ENCODE measurements at regions not wholly inside any gene's neighbourhood (a gene's known extent, or its start where the extent isn't known, plus 50 kb on each side); places are given as distances from the start of the nearest gene placed in this dataset.

DNA sequence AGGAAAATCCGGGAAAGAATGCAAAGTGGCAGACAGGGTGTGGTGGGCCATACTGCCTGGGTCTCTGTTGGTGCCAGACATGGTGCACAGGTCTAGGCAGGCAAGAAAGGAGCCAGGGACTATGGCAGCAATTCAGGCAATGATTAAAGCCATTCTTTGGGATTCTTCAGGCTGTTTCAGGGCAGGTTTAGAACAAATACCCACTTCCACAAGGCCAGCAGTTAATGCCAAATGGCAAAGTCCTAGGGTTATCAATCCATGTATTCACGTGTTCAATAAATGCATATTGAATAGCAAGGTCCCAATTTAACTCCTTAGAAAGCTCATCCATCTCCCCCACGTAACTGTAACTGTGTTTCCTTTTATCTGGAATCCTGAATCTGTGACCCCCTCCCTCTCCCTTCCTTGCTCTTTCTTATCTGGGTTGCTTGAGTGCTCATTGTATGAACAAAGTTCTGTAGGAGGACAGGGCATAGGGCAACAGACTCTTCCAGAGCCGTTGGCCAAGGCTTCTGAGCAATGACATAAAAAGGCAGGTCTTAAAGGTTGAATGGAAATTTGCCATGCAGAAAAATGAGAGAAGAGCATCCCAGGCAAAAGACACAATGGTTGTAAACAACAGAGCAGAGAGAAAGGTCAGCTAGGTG, 146.8 kb upstream of the KLHL29 start:
- Histone ChIP-seq H2AFZ (ENCODE audit: low read length) (no peak overlapping the region), H3K9ac (ENCODE audit: insufficient read depth, low read length) (no peak overlapping the region), H3K79me2 (ENCODE audit: control insufficient read depth, insufficient read depth, low read length) (no peaks in the 10 kb centered on the region), H3K27ac (ENCODE audit: insufficient read depth, low read length) (no peak overlapping the region), H3K4me3 (replicated peaks in 1 of 4; ENCODE audit: control extremely low read depth in 1 of 4, insufficient read depth in 1 of 4, low read depth in 3 of 4, low read length in 4 of 4) (no peak overlapping the region), H3K36me3 (ENCODE audit: control insufficient read depth, insufficient read depth, low read length) (no peaks in the 10 kb centered on the region), H3K4me2 (ENCODE audit: extremely low read depth, insufficient read depth, low read length) (no peak overlapping the region), H4K20me1 (ENCODE audit: control insufficient read depth, extremely low read depth, insufficient read depth, low read length) (no peaks in the 10 kb centered on the region), H3K4me1 (ENCODE audit: control insufficient read depth, extremely low read depth, insufficient read depth, low read length) (no peaks in the 10 kb centered on the region), H3K27me3 (ENCODE audit: control insufficient read depth, insufficient read depth, low read length) (no peaks in the 10 kb centered on the region), H3K9me3 (ENCODE audit: control insufficient read depth, insufficient read depth, low read depth, low read length) (no peaks in the 10 kb centered on the region)
- TF ChIP-seq, protein P1, sequence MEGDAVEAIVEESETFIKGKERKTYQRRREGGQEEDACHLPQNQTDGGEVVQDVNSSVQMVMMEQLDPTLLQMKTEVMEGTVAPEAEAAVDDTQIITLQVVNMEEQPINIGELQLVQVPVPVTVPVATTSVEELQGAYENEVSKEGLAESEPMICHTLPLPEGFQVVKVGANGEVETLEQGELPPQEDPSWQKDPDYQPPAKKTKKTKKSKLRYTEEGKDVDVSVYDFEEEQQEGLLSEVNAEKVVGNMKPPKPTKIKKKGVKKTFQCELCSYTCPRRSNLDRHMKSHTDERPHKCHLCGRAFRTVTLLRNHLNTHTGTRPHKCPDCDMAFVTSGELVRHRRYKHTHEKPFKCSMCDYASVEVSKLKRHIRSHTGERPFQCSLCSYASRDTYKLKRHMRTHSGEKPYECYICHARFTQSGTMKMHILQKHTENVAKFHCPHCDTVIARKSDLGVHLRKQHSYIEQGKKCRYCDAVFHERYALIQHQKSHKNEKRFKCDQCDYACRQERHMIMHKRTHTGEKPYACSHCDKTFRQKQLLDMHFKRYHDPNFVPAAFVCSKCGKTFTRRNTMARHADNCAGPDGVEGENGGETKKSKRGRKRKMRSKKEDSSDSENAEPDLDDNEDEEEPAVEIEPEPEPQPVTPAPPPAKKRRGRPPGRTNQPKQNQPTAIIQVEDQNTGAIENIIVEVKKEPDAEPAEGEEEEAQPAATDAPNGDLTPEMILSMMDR (conservative IDR thresholded peaks at IDR 0.05 in 1 of 2, IDR thresholded peaks at IDR 0.05 in 1 of 2; ENCODE audit: low read depth in 1 of 2, low read length in 2 of 2): no peak
- no peak for TF ChIP-seq EZH2 (IDR thresholded peaks at IDR 0.05; ENCODE audit: low read length, missing control alignments)
- no peak for DNase-seq (ENCODE audit: low read depth in 2 of 2)

DNA sequence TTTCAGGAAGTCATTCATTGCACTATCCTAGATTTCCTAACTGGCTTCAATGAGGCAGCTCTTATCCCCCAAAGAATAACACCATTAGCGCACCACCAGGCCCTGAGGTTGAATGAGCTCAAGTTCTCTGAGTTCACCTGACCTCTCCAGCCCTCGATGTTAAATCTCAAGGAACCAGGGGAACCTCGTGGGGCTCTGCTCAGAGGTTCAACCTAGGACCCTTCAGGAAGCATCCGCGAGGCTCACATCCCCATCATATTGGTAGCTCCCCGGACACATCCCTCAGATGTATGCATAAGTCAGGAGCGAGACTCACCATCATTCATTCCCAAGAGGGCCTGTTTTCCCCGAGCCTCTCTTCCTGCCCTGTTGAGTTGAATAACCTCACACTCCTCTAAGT, 145.6 kb upstream of the KLHL29 start:
- H3K4me3 ChIP-seq (replicated peaks in 1 of 4; ENCODE audit: control extremely low read depth in 1 of 4, insufficient read depth in 1 of 4, low read depth in 3 of 4, low read length in 4 of 4): no peak overlapping the region
- no peaks in the 10 kb centered on the region for H3K4me1 ChIP-seq (ENCODE audit: control insufficient read depth, extremely low read depth, insufficient read depth, low read length)
- H3K9ac ChIP-seq (ENCODE audit: insufficient read depth, low read length): no peak overlapping the region
- H3K36me3 ChIP-seq (ENCODE audit: control insufficient read depth, insufficient read depth, low read length): no peaks in the 10 kb centered on the region
- no peaks in the 10 kb centered on the region for H3K27me3 ChIP-seq (ENCODE audit: control insufficient read depth, insufficient read depth, low read length)
- TF ChIP-seq, protein P1 (conservative IDR thresholded peaks at IDR 0.05 in 1 of 2, IDR thresholded peaks at IDR 0.05 in 1 of 2; ENCODE audit: low read depth in 1 of 2, low read length in 2 of 2): no peak
- TF ChIP-seq EZH2 (IDR thresholded peaks at IDR 0.05; ENCODE audit: low read length, missing control alignments): no peak
- DNase-seq (ENCODE audit: low read depth in 2 of 2): no peak
- H3K79me2 ChIP-seq (ENCODE audit: control insufficient read depth, insufficient read depth, low read length): no peaks in the 10 kb centered on the region
- H3K9me3 ChIP-seq (ENCODE audit: control insufficient read depth, insufficient read depth, low read depth, low read length): no peaks in the 10 kb centered on the region
- H4K20me1 ChIP-seq (ENCODE audit: control insufficient read depth, extremely low read depth, insufficient read depth, low read length): no peaks in the 10 kb centered on the region
- H2AFZ ChIP-seq (ENCODE audit: low read length): no peak overlapping the region
- no peak overlapping the region for H3K27ac ChIP-seq (ENCODE audit: insufficient read depth, low read length)
- no peak overlapping the region for H3K4me2 ChIP-seq (ENCODE audit: extremely low read depth, insufficient read depth, low read length)

GRCh38 chr2:23241121-23241520, 143.9 kb upstream of the KLHL29 start:
- H3K36me3 ChIP-seq (ENCODE audit: control insufficient read depth, insufficient read depth, low read length): no peaks in the 10 kb centered on the region
- no peak for DNase-seq (ENCODE audit: low read depth in 2 of 2)
- TF ChIP-seq, protein P1 (conservative IDR thresholded peaks at IDR 0.05 in 1 of 2, IDR thresholded peaks at IDR 0.05 in 1 of 2; ENCODE audit: low read depth in 1 of 2, low read length in 2 of 2): no peak
- TF ChIP-seq EZH2 (IDR thresholded peaks at IDR 0.05; ENCODE audit: low read length, missing control alignments): no peak

More at GRCh38 chr2:23241121-23241520, 143.9 kb upstream of the KLHL29 start:
- Histone ChIP-seq H3K4me2 (ENCODE audit: extremely low read depth, insufficient read depth, low read length) (no peak overlapping the region), H3K9me3 (ENCODE audit: control insufficient read depth, insufficient read depth, low read depth, low read length) (no peaks in the 10 kb centered on the region), H3K4me3 (replicated peaks in 1 of 4; ENCODE audit: control extremely low read depth in 1 of 4, insufficient read depth in 1 of 4, low read depth in 3 of 4, low read length in 4 of 4) (no peak overlapping the region), H2AFZ (ENCODE audit: low read length) (no peak overlapping the region), H3K27ac (ENCODE audit: insufficient read depth, low read length) (no peak overlapping the region), H3K27me3 (ENCODE audit: control insufficient read depth, insufficient read depth, low read length) (no peaks in the 10 kb centered on the region), H3K79me2 (ENCODE audit: control insufficient read depth, insufficient read depth, low read length) (no peaks in the 10 kb centered on the region), H3K4me1 (ENCODE audit: control insufficient read depth, extremely low read depth, insufficient read depth, low read length) (no peaks in the 10 kb centered on the region), H3K9ac (ENCODE audit: insufficient read depth, low read length) (no peak overlapping the region), H4K20me1 (ENCODE audit: control insufficient read depth, extremely low read depth, insufficient read depth, low read length) (no peaks in the 10 kb centered on the region)
